Right lobe of liver (tissue), 6 donors: ENCODE measurements at regions not wholly inside any gene's neighbourhood (a gene's known extent, or its start where the extent isn't known, plus 50 kb on each side); places are given as distances from the start of the nearest gene placed in this dataset.

Experiments
- ATAC-seq, 4 donors: fragments of 200-7000 bp; cut with Tn5 transposase; one replicate each; pipeline ENCODE4 v1.9.1; 2020; ENCODE audit warnings: mild to moderate bottlenecking in 4 of 4, moderate library complexity in 4 of 4
- DNase-seq, 3 donors: peaks; one replicate each; pipeline ENCODE4 v3.0.0-alpha.2; 2020
- H3K27ac ChIP-seq, 3 donors: fragments of 200-600 bp; one replicate each; pipeline ENCODE4 v1.8.0; 2022
- H3K27me3 ChIP-seq, 2 donors: fragments of 200-600 bp; one replicate each; pipeline ENCODE4 v1.8.0; 2022
- H3K36me3 ChIP-seq, 4 donors: fragments of 200-600 bp; sonication (generic) in 1 of 4; one replicate each; pipeline versions ENCODE4 v1.5.1 to v1.8.0; 2017 to 2022; ENCODE audit warnings: control low read depth in 1 of 4
- H3K4me1 ChIP-seq, 4 donors: fragments of 200-600 bp; sonication (generic) in 1 of 4; one replicate each; pipeline versions ENCODE4 v1.5.1 to v1.8.0; 2017 to 2022; ENCODE audit warnings: control low read depth in 1 of 4
- H3K4me3 ChIP-seq, 3 donors: fragments of 200-600 bp; one replicate each; pipeline ENCODE4 v1.8.0; 2022
- H3K9me3 ChIP-seq, 4 donors: fragments of 200-600 bp; sonication (generic) in 1 of 4; one replicate each; pipeline versions ENCODE4 v1.5.1 to v1.8.0; 2017 to 2022; ENCODE audit warnings: control low read depth in 1 of 4
- CTCF ChIP-seq, 4 donors: fragments of 200-600 bp in 3 of 4; fragments of 450-650 bp in 1 of 4; IDR thresholded peaks; one replicate each; pipeline versions ENCODE4 v1.5.1 to v1.8.0; 2016 to 2022; ENCODE audit warnings: antibody characterized with exemption in 4 of 4, mild to moderate bottlenecking in 2 of 4
- POLR2A ChIP-seq: fragments of 450-650 bp; IDR thresholded peaks from one replicate; pipeline ENCODE4 v1.6.1; 2017; ENCODE audit warnings: antibody characterized with exemption, mild to moderate bottlenecking
- WGBS: methylation state at CpG from one replicate; pipeline ENCODE4 v1.1.6; 2018; ENCODE audit warnings: low coverage, low lambda C conversion rate; ENCODE audit not compliant: insufficient coverage; ENCODE audit errors: missing lambda C conversion rate; 5-methylcytosine and 5-hydroxymethylcytosine counted together
- intact Hi-C, 2 donors: fragments of 100-400 bp; cut with DNase I; formaldehyde crosslinking; loops; one replicate each; pipeline versions ENCODE4 v1.11.2 to v1.14.1; 2022
- donor health status: DM: no; HTN: yes; CAD: no.
- donor health status: DM: no; HTN: no; CAD: no.
- donor health status: DM: no; HTN: no; CAD: no.
- donor health status: DM: no; HTN: yes; CAD: no.
- donor health status: DM: no; HTN: yes; CAD: no.

GRCh38 chr10:4347397-4347796 lies 478.6 kb upstream of the AKR1E2 start:
- Histone ChIP-seq H3K27me3 (no peaks in the 10 kb centered on the region), H3K27ac (no peak overlapping the region), H3K4me1 (no peaks in the 10 kb centered on the region), H3K36me3 (no peaks in the 10 kb centered on the region), H3K4me3 (no peak overlapping the region), H3K9me3 (no peaks in the 10 kb centered on the region)
- DNase-seq, result no peak
- no peak for ATAC-seq
- intact Hi-C loops, result no loop called here
- TF ChIP-seq POLR2A (no peak), CTCF (IDR thresholded peaks at IDR 0.05) (no peak)
- WGBS, result 64% methylated on average over 6 of the region's 6 CpGs

GRCh38 chr10:4345877-4346646 lies 479.9 kb upstream of the AKR1E2 start:
- WGBS, result 59% methylated on average over 2 of the region's 2 CpGs
- no peak for TF ChIP-seq POLR2A
- no peak for TF ChIP-seq CTCF (IDR thresholded peaks at IDR 0.05)
- ATAC-seq (no peak), DNase-seq (no peak)
- Histone ChIP-seq H3K27me3 (no peaks in the 10 kb centered on the region), H3K9me3 (no peaks in the 10 kb centered on the region), H3K27ac (no peak overlapping the region), H3K4me1 (no peaks in the 10 kb centered on the region), H3K4me3 (no peak overlapping the region), H3K36me3 (no peaks in the 10 kb centered on the region)
- intact Hi-C loops, result no loop called here

GRCh38 chr10:4344492-4344994 lies 481.5 kb upstream of the AKR1E2 start:
- intact Hi-C loops, result no loop called here
- Histone ChIP-seq H3K27me3 (no peaks in the 10 kb centered on the region), H3K4me1 (no peaks in the 10 kb centered on the region), H3K9me3 (no peaks in the 10 kb centered on the region), H3K27ac (no peak overlapping the region), H3K36me3 (no peaks in the 10 kb centered on the region), H3K4me3 (no peak overlapping the region)
- WGBS, result 48% methylated on average over 8 of the region's 10 CpGs
- TF ChIP-seq POLR2A, result no peak
- TF ChIP-seq CTCF (IDR thresholded peaks at IDR 0.05), result no peak
- peak in 1 of 4 donors; percentile 62 for ATAC-seq
- DNase-seq, result no peak

- Histone ChIP-seq H3K4me1 (no peaks in the 10 kb centered on the region), H3K27me3 (no peaks in the 10 kb centered on the region), H3K27ac (no peak overlapping the region), H3K9me3 (no peaks in the 10 kb centered on the region), H3K4me3 (no peak overlapping the region), H3K36me3 (no peaks in the 10 kb centered on the region)
- intact Hi-C loops, result no loop called here
- TF ChIP-seq POLR2A (no peak), CTCF (IDR thresholded peaks at IDR 0.05) (no peak)
- WGBS, result 72% methylated on average over 4 of the region's 4 CpGs
- ATAC-seq (no peak), DNase-seq (no peak)
Observed at GRCh38 chr10:4343873-4344272, 482.1 kb upstream of the AKR1E2 start.
